PC-3 (cell line): ENCODE measurements at regions not wholly inside any gene's neighbourhood (a gene's known extent, or its start where the extent isn't known, plus 50 kb on each side); places are given as distances from the start of the nearest gene placed in this dataset.
A peak's percentile ranks its signal among the peaks of the same experiment; 100 is the strongest.

Experiments
- ATAC-seq: fragments of 200-7000 bp; cut with Tn5 transposase; 2 replicates; pipeline ENCODE4 v1.9.1; 2020; ENCODE audit warnings: mild to moderate bottlenecking, moderate library complexity
- BruUV-seq: library from RNA; stranded (reverse); fragments of 400-500 nt; replicated peaks from 2 replicates; lab custom pipeline; 2021; lab: Mats Ljungman, UMichigan
- CTCF ChIA-PET: fragments of 300-600 bp; sonication (Branson Sonifier 250); formaldehyde crosslinking; loops from one replicate; lab custom pipeline; 2022; ENCODE audit warnings: antibody characterized with exemption; lab: Charles Lee
- POLR2A ChIA-PET: fragments of 300-600 bp; sonication (Branson Sonifier 250); formaldehyde crosslinking; loops from one replicate; lab custom pipeline; 2022; ENCODE audit warnings: antibody characterized with exemption; ENCODE audit not compliant: unreplicated experiment; lab: Charles Lee
- DNase-seq: peaks from one replicate; pipeline ENCODE4 v3.0.0-alpha.2; 2015
- H2AFZ ChIP-seq: fragments of 300-600 bp; sonication (generic); 2 replicates; pipeline ENCODE4 v1.6.0; 2016; ENCODE audit warnings: antibody characterized with exemption, low read length
- H3F3A ChIP-seq: fragments of 300-600 bp; sonication (generic); one replicate; pipeline ENCODE4 v1.6.0; 2017; ENCODE audit warnings: antibody characterized with exemption, low read length, control low read depth, mild to moderate bottlenecking; ENCODE audit not compliant: unreplicated experiment
- H3K27ac ChIP-seq: fragments of 300-600 bp; sonication (generic); 2 replicates; pipeline ENCODE4 v1.5.1; 2016; ENCODE audit warnings: mild to moderate bottlenecking, low read length
- H3K27me3 ChIP-seq: fragments of 300-600 bp; sonication (generic); 2 replicates; pipeline ENCODE4 v1.6.1; 2016; ENCODE audit warnings: low read length, mixed read lengths
- H3K36me3 ChIP-seq: fragments of 300-600 bp; sonication (generic); 2 replicates; pipeline ENCODE4 v1.6.1; 2016; ENCODE audit warnings: low read depth, mixed run types, low read length, mixed read lengths
- H3K4me1 ChIP-seq: fragments of 300-600 bp; sonication (generic); 2 replicates; pipeline ENCODE4 v1.5.1; 2016; ENCODE audit warnings: low read length; ENCODE audit not compliant: insufficient read depth
- H3K4me2 ChIP-seq: fragments of 300-600 bp; sonication (generic); 2 replicates; pipeline ENCODE4 v1.6.0; 2016; ENCODE audit warnings: low read length
- H3K4me3 ChIP-seq: fragments of 300-600 bp; sonication (generic); 2 replicates; pipeline ENCODE4 v1.5.1; 2016; ENCODE audit warnings: mild to moderate bottlenecking, low read length, mixed read lengths
- H3K79me2 ChIP-seq: fragments of 300-600 bp; sonication (generic); 2 replicates; pipeline ENCODE4 v1.6.1; 2017; ENCODE audit warnings: low read length, mixed read lengths
- H3K9ac ChIP-seq: fragments of 300-600 bp; sonication (generic); 2 replicates; pipeline ENCODE4 v1.6.0; 2016; ENCODE audit warnings: mild to moderate bottlenecking, low read length
- H3K9me2 ChIP-seq: fragments of 300-600 bp; sonication (generic); replicated peaks from 2 replicates; pipeline ENCODE4 v1.6.1; 2016; ENCODE audit warnings: mixed run types, low read length, mixed read lengths
- H3K9me3 ChIP-seq: fragments of 300-600 bp; sonication (generic); 2 replicates; pipeline ENCODE4 v1.6.1; 2016; ENCODE audit warnings: low read length, mixed read lengths
- H4K20me1 ChIP-seq: fragments of 300-600 bp; sonication (generic); 2 replicates; pipeline ENCODE4 v1.6.1; 2016; ENCODE audit warnings: low read length, mixed read lengths
- EZH2 ChIP-seq: fragments of 300-600 bp; sonication (generic); IDR thresholded peaks from one replicate; pipeline ENCODE4 v1.6.1; 2017; ENCODE audit warnings: antibody characterized with exemption, mild to moderate bottlenecking, low read length; ENCODE audit not compliant: unreplicated experiment
- EZH2phosphoT487 ChIP-seq: fragments of 300-600 bp; sonication (generic); IDR thresholded peaks from 2 replicates; pipeline ENCODE4 v1.6.1; 2018; ENCODE audit warnings: mild to moderate bottlenecking, antibody characterized with exemption, low read length, borderline replicate concordance
- intact Hi-C: fragments of 100-400 bp; cut with micrococcal nuclease; formaldehyde crosslinking; loops from 2 replicates; pipeline ENCODE4 v1.9.0; 2023
- TF ChIP-seq, protein P1 (sequence below): fragments of 300-600 bp; sonication (generic); conservative IDR thresholded peaks from 2 replicates; pipeline ENCODE4 v1.5.1; 2017; ENCODE audit warnings: antibody characterized with exemption, low read depth, mild to moderate bottlenecking, low read length

DNA sequence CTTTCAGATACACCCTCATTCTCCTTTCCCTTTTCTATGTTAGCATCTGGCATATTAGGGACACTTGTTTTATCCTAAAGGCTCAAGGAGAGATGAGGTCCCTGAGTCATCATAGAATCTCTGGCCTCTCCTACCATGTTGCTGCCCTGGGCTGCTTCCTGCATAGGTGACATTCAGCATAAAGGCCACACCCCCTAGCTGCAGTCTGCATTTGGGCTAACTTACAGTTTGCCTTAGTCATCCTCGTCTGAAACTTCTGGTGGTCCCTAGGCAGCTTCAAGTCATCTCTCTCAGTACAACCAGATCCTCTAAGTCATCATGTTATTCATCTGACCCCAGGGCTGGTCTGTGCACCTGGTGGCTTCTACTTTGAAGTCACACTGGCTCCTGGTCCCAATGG is 982.7 kb upstream of the NR2F2 start:
- Histone ChIP-seq H3K4me1 (no peaks in the 10 kb centered on the region), H3K4me2 (no peak overlapping the region), H3K27ac (no peak overlapping the region), H3K9me2 (no peaks in the 10 kb centered on the region), H3K4me3 (no peak overlapping the region), H2AFZ (no peak overlapping the region), H3K9ac (no peak overlapping the region), H3K36me3 (no peaks in the 10 kb centered on the region), H3K9me3 (no peaks in the 10 kb centered on the region), H3K27me3 (no peaks in the 10 kb centered on the region), H3F3A (no peaks in the 10 kb centered on the region), H3K79me2 (no peaks in the 10 kb centered on the region), H4K20me1 (no peaks in the 10 kb centered on the region)
- intact Hi-C loops = no loop called here
- ChIA-PET CTCF (no interaction called here), POLR2A (no interaction called here)
- peak; percentile 8 for DNase-seq
- no TSS peak for BruUV-seq
- ATAC-seq = no peak
- TF ChIP-seq, protein P1, sequence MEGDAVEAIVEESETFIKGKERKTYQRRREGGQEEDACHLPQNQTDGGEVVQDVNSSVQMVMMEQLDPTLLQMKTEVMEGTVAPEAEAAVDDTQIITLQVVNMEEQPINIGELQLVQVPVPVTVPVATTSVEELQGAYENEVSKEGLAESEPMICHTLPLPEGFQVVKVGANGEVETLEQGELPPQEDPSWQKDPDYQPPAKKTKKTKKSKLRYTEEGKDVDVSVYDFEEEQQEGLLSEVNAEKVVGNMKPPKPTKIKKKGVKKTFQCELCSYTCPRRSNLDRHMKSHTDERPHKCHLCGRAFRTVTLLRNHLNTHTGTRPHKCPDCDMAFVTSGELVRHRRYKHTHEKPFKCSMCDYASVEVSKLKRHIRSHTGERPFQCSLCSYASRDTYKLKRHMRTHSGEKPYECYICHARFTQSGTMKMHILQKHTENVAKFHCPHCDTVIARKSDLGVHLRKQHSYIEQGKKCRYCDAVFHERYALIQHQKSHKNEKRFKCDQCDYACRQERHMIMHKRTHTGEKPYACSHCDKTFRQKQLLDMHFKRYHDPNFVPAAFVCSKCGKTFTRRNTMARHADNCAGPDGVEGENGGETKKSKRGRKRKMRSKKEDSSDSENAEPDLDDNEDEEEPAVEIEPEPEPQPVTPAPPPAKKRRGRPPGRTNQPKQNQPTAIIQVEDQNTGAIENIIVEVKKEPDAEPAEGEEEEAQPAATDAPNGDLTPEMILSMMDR = no peak
- no peak for TF ChIP-seq EZH2phosphoT487
- no peak for TF ChIP-seq EZH2

DNA sequence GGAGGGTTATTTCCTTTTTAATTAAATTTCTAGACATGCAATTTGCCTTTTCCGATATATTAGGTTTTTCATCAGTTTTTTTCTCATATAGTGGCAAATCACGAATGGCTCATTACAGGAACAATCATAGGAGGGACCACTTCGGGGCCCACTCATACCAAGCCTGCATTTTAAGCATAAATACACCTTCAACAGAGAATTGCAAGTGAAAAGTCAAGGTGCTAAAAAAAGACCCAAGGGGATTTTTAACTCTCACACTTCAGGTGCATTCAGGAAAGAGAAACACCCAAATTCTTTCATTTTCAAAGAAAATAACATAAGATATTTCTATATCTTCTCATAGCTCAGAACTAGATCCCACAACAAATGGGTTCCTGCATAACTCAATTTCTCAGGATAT is 979.6 kb upstream of the NR2F2 start:
- TF ChIP-seq EZH2 = no peak
- no peak for TF ChIP-seq EZH2phosphoT487
- TF ChIP-seq, protein P1 = no peak
- Histone ChIP-seq H3K27me3 (no peaks in the 10 kb centered on the region), H2AFZ (no peak overlapping the region), H4K20me1 (no peaks in the 10 kb centered on the region), H3K9me2 (no peaks in the 10 kb centered on the region), H3K36me3 (no peaks in the 10 kb centered on the region), H3K27ac (no peak overlapping the region), H3K9me3 (no peaks in the 10 kb centered on the region), H3K4me2 (no peak overlapping the region), H3K4me1 (no peaks in the 10 kb centered on the region), H3F3A (no peaks in the 10 kb centered on the region), H3K9ac (no peak overlapping the region), H3K4me3 (no peak overlapping the region), H3K79me2 (no peaks in the 10 kb centered on the region)
- BruUV-seq = no TSS peak
- CTCF ChIA-PET = no interaction called here
- ATAC-seq (no peak), DNase-seq (no peak)
- POLR2A ChIA-PET = no interaction called here
- intact Hi-C loops = no loop called here

DNA sequence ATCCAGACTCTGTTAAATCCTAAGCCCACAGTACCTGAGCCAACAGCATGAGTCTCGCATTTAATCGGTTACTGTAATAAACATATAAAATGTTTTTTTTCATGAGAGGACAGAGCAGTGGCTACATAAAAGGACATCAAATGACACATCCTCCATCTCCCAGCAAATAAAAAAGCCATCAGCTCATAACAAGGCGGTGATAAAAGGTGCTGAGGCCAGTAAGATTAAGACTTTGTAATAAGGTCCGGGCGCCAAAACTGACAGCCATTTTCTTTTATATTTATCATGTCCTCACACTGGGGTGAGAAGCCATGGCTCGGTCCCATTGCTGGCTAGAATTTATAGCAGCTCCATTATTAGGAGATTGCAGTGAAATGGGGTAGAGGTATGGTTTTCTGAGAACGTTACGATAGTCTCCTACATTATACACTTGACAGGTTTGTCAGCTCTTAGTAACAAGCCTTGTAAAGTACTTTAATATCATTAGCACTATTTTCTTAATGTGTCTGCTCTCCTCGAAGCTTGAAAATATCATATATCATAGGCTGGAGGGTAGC is 977.8 kb upstream of the NR2F2 start:
- Histone ChIP-seq H3K79me2 (no peaks in the 10 kb centered on the region), H3K9ac (no peak overlapping the region), H3K36me3 (no peaks in the 10 kb centered on the region), H3K4me2 (no peak overlapping the region), H3K4me1 (no peaks in the 10 kb centered on the region), H3F3A (no peaks in the 10 kb centered on the region), H3K27me3 (no peaks in the 10 kb centered on the region), H3K27ac (no peak overlapping the region), H3K9me2 (no peaks in the 10 kb centered on the region), H3K4me3 (no peak overlapping the region), H3K9me3 (no peaks in the 10 kb centered on the region), H4K20me1 (no peaks in the 10 kb centered on the region), H2AFZ (no peak overlapping the region)
- CTCF ChIA-PET = no interaction called here
- DNase-seq (no peak), ATAC-seq (no peak)
- intact Hi-C loops = no loop called here
- BruUV-seq = no TSS peak
- TF ChIP-seq EZH2 = no peak
- no peak for TF ChIP-seq EZH2phosphoT487
- TF ChIP-seq, protein P1 = no peak
- POLR2A ChIA-PET = no interaction called here
